Putamen (tissue), 1 donor: ENCODE measurements at regions not wholly inside any gene's neighbourhood (a gene's known extent, or its start where the extent isn't known, plus 50 kb on each side); places are given as distances from the start of the nearest gene placed in this dataset.

Source experiments
- DNase-seq: peaks from one replicate; pipeline ENCODE4 v3.0.0-alpha.2; 2016; ENCODE audit warnings: low spot score

GRCh38 chr2:189267925-189268579, 88.5 kb upstream of the COL5A2 start:
- DNase-seq, result no peak

- DNase-seq, result no peak
These were observed 89.2 kb upstream of the COL5A2 start for GRCh38 chr2:189268763-189269162.

GRCh38 chr2:189273734-189274133, 94.2 kb upstream of the COL5A2 start:
- no peak for DNase-seq

GRCh38 chr2:189274361-189274760, 94.8 kb upstream of the COL5A2 start:
- DNase-seq, result no peak

- no peak for DNase-seq
These were observed 96.7 kb upstream of the COL5A2 start for GRCh38 chr2:189276277-189276676.

GRCh38 chr2:189281201-189281600, 101.6 kb upstream of the COL5A2 start:
- DNase-seq, result no peak

- no peak for DNase-seq
These were observed 105.8 kb upstream of the COL5A2 start for GRCh38 chr2:189285349-189285748.

- DNase-seq, result no peak
These were observed 106.5 kb upstream of the COL5A2 start for GRCh38 chr2:189285962-189286645.

- no peak for DNase-seq
These were observed 107.8 kb upstream of the COL5A2 start for GRCh38 chr2:189287363-189287762.

GRCh38 chr2:189287982-189288521, 108.5 kb upstream of the COL5A2 start:
- peak; percentile 18 for DNase-seq

GRCh38 chr2:189291460-189291859, 111.9 kb upstream of the COL5A2 start:
- DNase-seq, result no peak

GRCh38 chr2:189293164-189293563, 113.6 kb upstream of the COL5A2 start:
- DNase-seq, result no peak

GRCh38 chr2:189297446-189297845, 117.9 kb upstream of the COL5A2 start:
- DNase-seq, result no peak

- no peak for DNase-seq
These were observed 118.5 kb upstream of the COL5A2 start for GRCh38 chr2:189298038-189298437.

GRCh38 chr2:189298481-189298880, 118.9 kb upstream of the COL5A2 start:
- no peak for DNase-seq

GRCh38 chr2:189299974-189300373, 120.4 kb upstream of the COL5A2 start:
- DNase-seq, result no peak

- DNase-seq, result no peak
These were observed 121.4 kb upstream of the COL5A2 start for GRCh38 chr2:189300916-189301315.

GRCh38 chr2:189302274-189302948, 122.8 kb upstream of the COL5A2 start:
- DNase-seq, result no peak

- no peak for DNase-seq
These were observed 124.8 kb upstream of the COL5A2 start for GRCh38 chr2:189304360-189304759.

GRCh38 chr2:189305291-189305943, 125.9 kb upstream of the COL5A2 start:
- DNase-seq, result no peak

- no peak for DNase-seq
These were observed 127.0 kb upstream of the COL5A2 start for GRCh38 chr2:189306525-189306924.

- no peak for DNase-seq
These were observed 128.7 kb upstream of the COL5A2 start for GRCh38 chr2:189308056-189308790.
